HEK293 (cell line): ENCODE measurements at regions not wholly inside any gene's neighbourhood (a gene's known extent, or its start where the extent isn't known, plus 50 kb on each side); places are given as distances from the start of the nearest gene placed in this dataset.

Source experiments
- CTCF ChIA-PET: fragments of 350-600 bp; formaldehyde crosslinking; extraction: SDS; loops from one replicate; lab custom pipeline; 2021; ENCODE audit warnings: antibody characterized with exemption; lab: Yijun Ruan, JAX
- POLR2A ChIA-PET: fragments of 300-600 bp; formaldehyde crosslinking; extraction: SDS; loops from one replicate; lab custom pipeline; 2020; ENCODE audit warnings: antibody characterized with exemption, inconsistent platforms; lab: Yijun Ruan, JAX
- H3K27ac ChIP-seq: fragments of 200-500 bp; sonication (Bioruptor generic); 2 replicates; pipeline ENCODE4 v1.5.1; 2014; ENCODE audit warnings: low read depth, low read length, control low read depth, inconsistent platforms; ENCODE audit errors: extremely low read depth
- H3K36me3 ChIP-seq, 2 experiments: fragments of 200-500 bp in 1 of 2; sonication (Bioruptor generic) in 1 of 2; 1 replicate in 1 of 2; 2 replicates in 1 of 2; pipeline ENCODE4 v1.5.1; 2014 to 2017; ENCODE audit warnings: inconsistent platforms in 2 of 2, low read length in 2 of 2; ENCODE audit not compliant: control insufficient read depth in 2 of 2, insufficient read depth in 1 of 2
- H3K4me1 ChIP-seq: fragments of 200-500 bp; sonication (Bioruptor generic); 2 replicates; pipeline ENCODE4 v1.5.1; 2014; ENCODE audit warnings: mild to moderate bottlenecking, low read length, inconsistent platforms; ENCODE audit not compliant: control insufficient read depth, insufficient read depth
- H3K4me3 ChIP-seq: 2 replicates; pipeline ENCODE4 v1.5.1; 2011; ENCODE audit warnings: low read depth, mild to moderate bottlenecking, control low read depth, low read length, moderate library complexity
- H3K9me3 ChIP-seq: fragments of 200-500 bp; sonication (Bioruptor generic); 2 replicates; pipeline ENCODE4 v1.5.1; 2014; ENCODE audit warnings: low read depth, low read length, inconsistent platforms; ENCODE audit not compliant: control insufficient read depth, insufficient read depth
- FEZF1 ChIP-seq: fragments of 450-650 bp; formaldehyde crosslinking; IDR thresholded peaks from 2 replicates; pipeline ENCODE4 v1.5.1; 2016; ENCODE audit warnings: missing biosample characterization, missing genetic modification characterization
- GLI2 ChIP-seq: fragments of 450-650 bp; formaldehyde crosslinking; IDR thresholded peaks from 2 replicates; pipeline ENCODE4; 2017; ENCODE audit warnings: missing biosample characterization, missing genetic modification characterization, low read depth, borderline replicate concordance
- GLIS1 ChIP-seq: fragments of 450-650 bp; formaldehyde crosslinking; IDR thresholded peaks from 2 replicates; pipeline ENCODE4 v1.5.1; 2016; ENCODE audit warnings: missing biosample characterization, missing genetic modification characterization
- KLF1 ChIP-seq: fragments of 450-650 bp; formaldehyde crosslinking; IDR thresholded peaks from 2 replicates; pipeline ENCODE4 v1.5.1; 2016; ENCODE audit warnings: missing biosample characterization, missing genetic modification characterization
- KLF16 ChIP-seq: fragments of 450-650 bp; formaldehyde crosslinking; IDR thresholded peaks from 2 replicates; pipeline ENCODE4 v1.5.1; 2017; ENCODE audit warnings: missing biosample characterization, missing genetic modification characterization
- RBAK ChIP-seq: fragments of 450-650 bp; formaldehyde crosslinking; IDR thresholded peaks from 2 replicates; pipeline ENCODE4 v1.5.1; 2016; ENCODE audit warnings: missing biosample characterization, missing genetic modification characterization
- SCRT2 ChIP-seq: fragments of 450-650 bp; formaldehyde crosslinking; IDR thresholded peaks from 2 replicates; pipeline ENCODE4 v1.5.1; 2016; ENCODE audit warnings: missing biosample characterization, missing genetic modification characterization
- SP3 ChIP-seq: fragments of 450-650 bp; formaldehyde crosslinking; IDR thresholded peaks from 2 replicates; pipeline ENCODE4 v1.5.1; 2016; ENCODE audit warnings: missing biosample characterization, missing genetic modification characterization
- ZBTB7A ChIP-seq: fragments of 450-650 bp; formaldehyde crosslinking; IDR thresholded peaks from 2 replicates; pipeline ENCODE4 v1.5.1; 2016; ENCODE audit warnings: low read depth, missing biosample characterization, missing genetic modification characterization
- ZFP41 ChIP-seq: fragments of 450-650 bp; formaldehyde crosslinking; IDR thresholded peaks from 2 replicates; pipeline ENCODE4 v1.5.1; 2016; ENCODE audit warnings: missing biosample characterization, missing genetic modification characterization, borderline replicate concordance
- ZIC2 ChIP-seq: fragments of 450-650 bp; formaldehyde crosslinking; IDR thresholded peaks from 2 replicates; pipeline ENCODE4 v1.5.1; 2016; ENCODE audit warnings: missing biosample characterization, missing genetic modification characterization
- ZNF114 ChIP-seq: fragments of 450-650 bp; formaldehyde crosslinking; IDR thresholded peaks from 2 replicates; pipeline ENCODE4 v1.5.0; 2017; ENCODE audit warnings: missing biosample characterization, missing genetic modification characterization
- ZNF16 ChIP-seq: fragments of 450-650 bp; formaldehyde crosslinking; IDR thresholded peaks from 2 replicates; pipeline ENCODE4 v1.5.1; 2016; ENCODE audit warnings: low read depth, missing biosample characterization, missing genetic modification characterization
- ZNF174 ChIP-seq: fragments of 450-650 bp; formaldehyde crosslinking; IDR thresholded peaks from 2 replicates; pipeline ENCODE4 v1.5.0; 2017; ENCODE audit warnings: missing biosample characterization, mild to moderate bottlenecking, missing genetic modification characterization
- ZNF19 ChIP-seq: fragments of 450-650 bp; formaldehyde crosslinking; IDR thresholded peaks from 2 replicates; pipeline ENCODE4; 2016; ENCODE audit warnings: missing biosample characterization, missing genetic modification characterization, low read depth
- ZNF248 ChIP-seq: fragments of 450-650 bp; formaldehyde crosslinking; IDR thresholded peaks from 2 replicates; pipeline ENCODE4 v1.5.1; 2017; ENCODE audit warnings: missing biosample characterization, missing genetic modification characterization
- ZNF292 ChIP-seq: fragments of 450-650 bp; formaldehyde crosslinking; IDR thresholded peaks from 2 replicates; pipeline ENCODE4 v1.5.1; 2016; ENCODE audit warnings: low read depth, missing biosample characterization, missing genetic modification characterization, borderline replicate concordance
- ZNF302 ChIP-seq: fragments of 450-650 bp; formaldehyde crosslinking; IDR thresholded peaks from 2 replicates; pipeline ENCODE4 v1.5.1; 2016; ENCODE audit warnings: missing biosample characterization, missing genetic modification characterization, low read depth
- ZNF311 ChIP-seq: fragments of 450-650 bp; formaldehyde crosslinking; IDR thresholded peaks from 2 replicates; pipeline ENCODE4 v1.5.1; 2017; ENCODE audit warnings: missing biosample characterization, missing genetic modification characterization, borderline replicate concordance
- ZNF394 ChIP-seq: fragments of 450-650 bp; formaldehyde crosslinking; IDR thresholded peaks from 2 replicates; pipeline ENCODE4 v1.5.1; 2016; ENCODE audit warnings: missing biosample characterization, missing genetic modification characterization, mild to moderate bottlenecking, moderate library complexity, borderline replicate concordance
- ZNF555 ChIP-seq: fragments of 450-650 bp; formaldehyde crosslinking; conservative IDR thresholded peaks from 2 replicates; pipeline ENCODE4 v1.5.1; 2017; ENCODE audit warnings: missing biosample characterization, mild to moderate bottlenecking, missing genetic modification characterization, inconsistent platforms
- ZNF596 ChIP-seq: fragments of 450-650 bp; IDR thresholded peaks from 2 replicates; pipeline ENCODE4 v1.5.0; 2018; ENCODE audit warnings: missing biosample characterization, mild to moderate bottlenecking, missing genetic modification characterization, moderate library complexity
- ZNF76 ChIP-seq: fragments of 450-650 bp; formaldehyde crosslinking; IDR thresholded peaks from 2 replicates; pipeline ENCODE4; 2016; ENCODE audit warnings: low read depth, missing biosample characterization, missing genetic modification characterization, borderline replicate concordance
- ZSCAN16 ChIP-seq: fragments of 450-650 bp; formaldehyde crosslinking; IDR thresholded peaks from 2 replicates; pipeline ENCODE4 v1.5.1; 2016; ENCODE audit warnings: missing biosample characterization, missing genetic modification characterization
- TF ChIP-seq, protein P1 (sequence below): fragments of 450-650 bp; formaldehyde crosslinking; IDR thresholded peaks from 2 replicates; pipeline ENCODE4 v1.5.1; 2017; ENCODE audit warnings: missing biosample characterization, missing genetic modification characterization
- TF ChIP-seq, protein P2 (sequence below): fragments of 450-650 bp; formaldehyde crosslinking; IDR thresholded peaks from 2 replicates; pipeline ENCODE4 v1.5.1; 2016; ENCODE audit warnings: missing biosample characterization, missing genetic modification characterization

DNA sequence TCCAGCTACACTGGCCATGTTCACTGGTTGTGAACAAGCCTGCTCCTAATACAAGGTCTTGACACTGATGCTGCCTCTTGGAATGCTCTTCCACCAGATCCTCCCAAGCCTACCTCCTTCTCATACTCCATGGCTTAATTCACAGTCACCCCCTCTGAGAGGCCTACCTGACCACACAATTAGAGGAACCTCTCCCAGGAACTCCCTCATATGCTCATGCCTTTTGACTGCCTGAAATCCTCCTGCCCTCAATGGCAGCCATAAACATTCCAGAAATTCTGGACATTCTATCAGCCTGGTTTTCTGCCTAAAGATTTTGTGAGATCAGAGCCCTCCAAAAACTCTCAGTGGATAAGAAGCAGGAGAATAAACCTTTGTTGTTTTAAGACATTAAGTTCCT, 340.2 kb downstream of the C12orf75 start (continued):
- TF ChIP-seq GLIS1 (tag by site-specific recombination) (no peak), ZNF114 (tag by site-specific recombination) (no peak)

DNA sequence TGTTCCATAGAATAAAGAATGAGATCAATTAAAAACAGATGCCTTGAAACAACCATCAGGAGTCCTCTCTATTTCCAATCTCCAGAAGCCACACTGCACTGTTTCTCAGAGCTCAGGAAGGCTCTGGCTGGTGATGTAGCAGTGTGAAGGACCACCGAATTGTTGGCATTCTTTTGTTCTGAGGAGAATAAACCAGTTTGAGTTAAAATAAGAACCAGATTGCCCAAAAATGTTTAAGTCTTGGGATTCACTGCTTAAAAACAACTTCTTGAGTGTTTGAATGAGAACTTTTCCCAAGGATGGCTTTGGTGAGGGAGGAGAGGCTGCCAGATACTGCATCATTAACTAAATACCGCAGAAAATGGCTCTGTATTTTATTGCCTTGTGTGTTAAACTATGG, 341.2 kb downstream of the C12orf75 start:
- no peaks in the 10 kb centered on the region for H3K9me3 ChIP-seq
- no peaks in the 10 kb centered on the region for H3K4me1 ChIP-seq
- H3K4me3 ChIP-seq: no peak overlapping the region
- no peaks in the 10 kb centered on the region for H3K36me3 ChIP-seq
- ChIA-PET CTCF (no interaction called here), POLR2A (no interaction called here)
- H3K27ac ChIP-seq: no peak overlapping the region
- TF ChIP-seq, protein P1, sequence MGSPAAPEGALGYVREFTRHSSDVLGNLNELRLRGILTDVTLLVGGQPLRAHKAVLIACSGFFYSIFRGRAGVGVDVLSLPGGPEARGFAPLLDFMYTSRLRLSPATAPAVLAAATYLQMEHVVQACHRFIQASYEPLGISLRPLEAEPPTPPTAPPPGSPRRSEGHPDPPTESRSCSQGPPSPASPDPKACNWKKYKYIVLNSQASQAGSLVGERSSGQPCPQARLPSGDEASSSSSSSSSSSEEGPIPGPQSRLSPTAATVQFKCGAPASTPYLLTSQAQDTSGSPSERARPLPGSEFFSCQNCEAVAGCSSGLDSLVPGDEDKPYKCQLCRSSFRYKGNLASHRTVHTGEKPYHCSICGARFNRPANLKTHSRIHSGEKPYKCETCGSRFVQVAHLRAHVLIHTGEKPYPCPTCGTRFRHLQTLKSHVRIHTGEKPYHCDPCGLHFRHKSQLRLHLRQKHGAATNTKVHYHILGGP: no peak
- TF ChIP-seq FEZF1 (tag by site-specific recombination) (no peak), RBAK (tag by site-specific recombination) (no peak), ZNF311 (tag by site-specific recombination) (no peak), ZNF292 (tag by site-specific recombination) (no peak)

DNA sequence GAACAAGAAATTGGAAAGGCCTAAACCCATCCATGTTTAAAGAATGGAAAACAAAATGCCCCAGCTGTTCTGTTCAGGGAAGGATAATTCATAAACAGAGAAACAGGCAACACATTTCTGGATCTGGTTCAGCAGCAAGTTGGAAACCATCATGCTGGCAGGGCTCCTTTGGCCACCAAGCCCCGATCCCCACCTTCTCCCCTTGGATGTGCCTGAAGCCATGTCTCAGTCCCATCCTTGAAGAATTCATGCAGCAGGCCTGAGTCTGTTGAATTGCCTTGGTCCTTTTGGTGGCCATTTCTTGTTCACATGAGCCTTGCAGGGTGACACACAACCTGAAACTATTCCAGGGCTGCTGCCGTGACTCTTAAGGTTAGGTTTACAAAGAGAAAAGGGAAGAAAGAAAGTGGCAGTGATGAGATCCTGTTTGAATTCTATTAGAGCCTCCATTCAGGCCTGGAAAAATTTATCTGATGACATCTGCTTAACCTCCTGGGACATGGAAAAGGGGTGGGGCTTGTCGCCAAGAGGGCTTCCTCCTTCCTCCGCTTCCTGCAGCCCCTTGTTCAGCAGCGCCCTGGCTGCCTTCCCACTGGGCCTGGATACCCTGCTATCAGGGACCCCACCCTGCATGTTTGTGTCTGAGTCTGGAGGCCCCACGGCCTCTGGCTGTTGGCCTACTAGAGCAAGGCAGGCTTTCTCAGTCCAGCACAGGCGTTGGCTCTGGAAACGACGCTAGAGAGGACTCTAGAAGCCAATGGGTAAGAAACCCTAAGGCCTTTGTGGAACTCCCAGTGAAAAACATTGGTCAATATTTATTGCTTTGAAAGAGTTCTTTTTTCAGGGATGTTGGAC, 341.9 kb downstream of the C12orf75 start:
- H3K4me1 ChIP-seq: no peaks in the 10 kb centered on the region
- TF ChIP-seq GLIS1 (tag by site-specific recombination) (no peak), ZNF394 (tag by site-specific recombination) (no peak), ZNF16 (tag by site-specific recombination) (no peak), ZNF302 (tag by site-specific recombination) (no peak), KLF16 (no peak), ZNF76 (tag by site-specific recombination) (no peak), ZBTB7A (tag by site-specific recombination) (no peak), ZIC2 (no peak), KLF1 (tag by site-specific recombination) (no peak)
- TF ChIP-seq, protein P2, sequence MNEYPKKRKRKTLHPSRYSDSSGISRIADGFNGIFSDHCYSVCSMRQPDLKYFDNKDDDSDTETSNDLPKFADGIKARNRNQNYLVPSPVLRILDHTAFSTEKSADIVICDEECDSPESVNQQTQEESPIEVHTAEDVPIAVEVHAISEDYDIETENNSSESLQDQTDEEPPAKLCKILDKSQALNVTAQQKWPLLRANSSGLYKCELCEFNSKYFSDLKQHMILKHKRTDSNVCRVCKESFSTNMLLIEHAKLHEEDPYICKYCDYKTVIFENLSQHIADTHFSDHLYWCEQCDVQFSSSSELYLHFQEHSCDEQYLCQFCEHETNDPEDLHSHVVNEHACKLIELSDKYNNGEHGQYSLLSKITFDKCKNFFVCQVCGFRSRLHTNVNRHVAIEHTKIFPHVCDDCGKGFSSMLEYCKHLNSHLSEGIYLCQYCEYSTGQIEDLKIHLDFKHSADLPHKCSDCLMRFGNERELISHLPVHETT (tag by site-specific recombination): no peak
- TF ChIP-seq, all 188 proteins: peak for 0
- Histone ChIP-seq H3K4me3 (no peak overlapping the region), H3K9me3 (no peaks in the 10 kb centered on the region), H3K27ac (no peak overlapping the region), H3K36me3 (no peaks in the 10 kb centered on the region)
- ChIA-PET POLR2A (no interaction called here), CTCF (no interaction called here)

DNA sequence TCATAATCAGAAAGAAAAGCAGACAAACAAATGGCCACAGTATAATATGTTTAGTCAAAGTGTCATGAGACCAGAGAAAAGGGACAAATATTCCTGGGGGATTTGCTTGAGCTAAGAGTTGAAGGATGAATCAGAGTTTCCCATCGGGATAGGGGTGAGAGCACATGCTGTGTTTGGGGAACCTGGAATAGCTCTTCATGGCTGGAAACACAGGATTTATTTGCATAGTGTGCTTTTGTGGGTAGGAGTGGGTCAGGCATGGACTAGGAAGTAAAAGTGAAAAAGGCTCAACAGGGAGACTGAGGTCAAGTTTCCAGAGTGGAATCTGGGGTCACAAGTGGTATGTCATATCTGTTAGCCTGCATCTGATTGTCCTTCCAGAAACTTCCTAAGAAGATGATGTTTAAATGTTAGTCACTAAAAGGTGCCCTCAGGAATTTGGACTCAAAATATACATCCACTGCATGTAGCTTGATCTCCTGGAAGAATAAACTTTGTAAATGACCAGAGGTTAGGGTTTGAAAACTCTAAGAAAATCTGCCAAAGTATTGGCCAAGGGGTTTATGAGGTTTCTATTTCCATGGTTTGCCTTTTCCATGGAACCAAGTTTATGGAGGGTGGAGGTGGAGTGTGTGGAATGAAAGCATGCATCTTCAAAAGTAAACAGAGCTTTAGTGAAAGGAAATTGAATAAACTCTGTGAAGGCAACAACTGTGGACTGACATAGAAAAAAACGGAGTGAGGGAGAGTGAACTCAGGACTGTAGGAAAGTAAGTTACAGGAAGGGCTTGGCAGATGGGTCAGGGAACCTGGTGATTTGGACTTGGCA, 344.6 kb downstream of the C12orf75 start:
- ChIA-PET CTCF (no interaction called here), POLR2A (no interaction called here)
- no peak overlapping the region for H3K4me3 ChIP-seq
- H3K27ac ChIP-seq: no peak overlapping the region
- no peaks in the 10 kb centered on the region for H3K4me1 ChIP-seq
- no peaks in the 10 kb centered on the region for H3K36me3 ChIP-seq
- no peaks in the 10 kb centered on the region for H3K9me3 ChIP-seq
- TF ChIP-seq ZNF248 (tag by site-specific recombination): no peak
- no peak for TF ChIP-seq ZNF174 (tag by site-specific recombination)
- no peak for TF ChIP-seq ZNF16 (tag by site-specific recombination)
- no peak for TF ChIP-seq ZFP41
- TF ChIP-seq ZNF596 (tag by site-specific recombination): no peak
- no peak for TF ChIP-seq GLI2 (tag by site-specific recombination)
- TF ChIP-seq ZNF19 (tag by site-specific recombination): no peak
- TF ChIP-seq SP3: no peak
- no peak for TF ChIP-seq SCRT2 (tag by site-specific recombination)
- TF ChIP-seq ZNF555 (tag by site-specific recombination): no peak
- TF ChIP-seq ZSCAN16 (tag by site-specific recombination): no peak
